ENCODE measurements at regions not wholly inside any gene's neighbourhood (a gene's known extent, or its start where the extent isn't known, plus 50 kb on each side); places are given as distances from the start of the nearest gene placed in this dataset.

DNA sequence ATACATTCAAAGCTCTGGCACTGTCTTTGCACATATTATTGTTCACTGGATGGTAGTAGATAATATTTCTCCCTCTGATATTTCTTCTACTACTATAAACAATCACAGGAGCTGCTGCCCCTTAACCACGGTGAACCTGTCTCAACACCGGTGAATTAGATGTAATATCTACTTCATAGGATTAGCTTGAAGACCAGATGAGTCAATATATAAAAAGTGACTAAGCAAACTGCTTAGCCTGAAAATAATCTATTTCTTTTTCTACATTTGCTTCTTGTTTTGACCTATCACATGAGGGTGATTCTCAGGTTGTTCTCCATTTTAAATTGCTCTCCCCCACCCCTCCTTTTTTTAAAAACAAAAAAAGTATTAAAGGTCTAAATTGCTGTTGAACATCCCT is 645.5 kb downstream of the ANKRD50 start:
- Histone ChIP-seq H3F3A (replicated peaks; ENCODE audit: insufficient read depth) (peaks cover 8% of the 10 kb centered on the region), H4K20me1 (ENCODE audit: insufficient read depth) (no peaks in the 10 kb centered on the region), H3K4me2 (no peak overlapping the region), H3K27ac (ENCODE audit: low read depth in 2 of 2, low read length in 1 of 2) (no peak overlapping the region), H3K9me3 (peaks cover 14% of the 10 kb centered on the region; the same call in 1 of the 2 replicates), H2AFZ (ENCODE audit: low read depth) (no peak overlapping the region), H3K9me2 (no peaks in the 10 kb centered on the region), H3K9ac (no peak overlapping the region), H3K4me1 (ENCODE audit: control insufficient read depth in 1 of 2, insufficient read depth in 2 of 2, low read depth in 1 of 2, low read length in 1 of 2) (no peaks in the 10 kb centered on the region), H3K4me3 (ENCODE audit: low read depth in 2 of 2, low read length in 1 of 2) (no peak overlapping the region), H3K36me3 (replicated peaks in 1 of 2; ENCODE audit: control insufficient read depth in 1 of 2, insufficient read depth in 2 of 2, low read length in 1 of 2) (no peaks in the 10 kb centered on the region), H3K79me2 (ENCODE audit: insufficient read depth) (no peaks in the 10 kb centered on the region), H3K27me3 (ENCODE audit: insufficient read depth) (no peaks in the 10 kb centered on the region)
- 84% methylated on average over 2 of the region's 2 CpGs for WGBS (ENCODE audit: low lambda C conversion rate)
- ChIA-PET CTCF (no interaction called here), POLR2A (no interaction called here)
- no peak for DNase-seq
- TF ChIP-seq NFIC (IDR thresholded peaks at IDR 0.05; ENCODE audit: borderline replicate concordance) (no peak), ELF1 (IDR thresholded peaks at IDR 0.05) (no peak), RCOR1 (IDR thresholded peaks at IDR 0.05; ENCODE audit: low read length) (no peak)
- TF ChIP-seq, protein P1, sequence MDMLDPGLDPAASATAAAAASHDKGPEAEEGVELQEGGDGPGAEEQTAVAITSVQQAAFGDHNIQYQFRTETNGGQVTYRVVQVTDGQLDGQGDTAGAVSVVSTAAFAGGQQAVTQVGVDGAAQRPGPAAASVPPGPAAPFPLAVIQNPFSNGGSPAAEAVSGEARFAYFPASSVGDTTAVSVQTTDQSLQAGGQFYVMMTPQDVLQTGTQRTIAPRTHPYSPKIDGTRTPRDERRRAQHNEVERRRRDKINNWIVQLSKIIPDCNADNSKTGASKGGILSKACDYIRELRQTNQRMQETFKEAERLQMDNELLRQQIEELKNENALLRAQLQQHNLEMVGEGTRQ (IDR thresholded peaks at IDR 0.05; ENCODE audit: borderline replicate concordance, low read depth, low read length): no peak

DNA sequence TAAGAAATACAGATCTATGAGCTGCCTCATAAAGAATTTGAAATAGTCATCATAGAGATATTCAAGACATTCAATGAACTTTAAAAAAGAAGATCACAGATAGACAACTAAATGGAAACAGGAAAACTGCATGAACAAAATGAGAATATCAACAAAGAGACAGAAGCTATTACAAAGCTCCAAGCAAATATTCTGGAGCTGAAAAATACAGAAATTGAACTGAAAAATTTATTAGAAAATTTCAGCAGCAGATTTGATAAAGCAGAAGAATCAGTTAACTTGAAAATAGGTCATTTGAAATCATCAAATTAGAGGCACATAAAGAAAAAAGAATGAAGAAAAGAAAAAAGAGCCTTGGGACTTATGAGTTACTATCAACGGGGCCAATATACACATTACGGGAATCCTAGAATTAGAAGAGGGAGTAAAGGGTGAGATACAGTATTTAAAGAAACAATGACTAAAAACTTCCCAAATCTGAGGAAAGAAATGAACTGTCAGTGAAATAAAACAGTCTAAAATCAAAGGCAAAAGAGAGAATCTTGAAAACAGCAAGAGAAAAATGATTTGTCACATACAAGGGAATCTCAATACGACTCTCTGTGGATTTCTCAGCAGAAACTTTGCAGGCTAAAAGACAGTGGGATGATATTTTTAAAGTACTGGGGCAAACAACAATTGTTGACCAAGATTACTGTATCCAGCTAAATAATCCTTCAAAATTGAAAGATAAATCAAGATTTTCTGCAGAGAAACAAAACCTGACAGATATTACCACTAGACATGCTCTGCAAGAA is 641.6 kb downstream of the ANKRD50 start:
- TF ChIP-seq GABPA (IDR thresholded peaks at IDR 0.05; ENCODE audit: low read depth) (no peak), JUND (IDR thresholded peaks at IDR 0.05) (no peak), RAD21 (IDR thresholded peaks at IDR 0.05; ENCODE audit: low read length) (no peak), TAF1 (IDR thresholded peaks at IDR 0.05; ENCODE audit: borderline replicate concordance, low read depth, low read length) (no peak), CHD2 (IDR thresholded peaks at IDR 0.05; ENCODE audit: low read length, partially characterized antibody) (no peak), MXI1 (IDR thresholded peaks at IDR 0.05; ENCODE audit: low read depth, low read length) (no peak), EZH2phosphoT487 (IDR thresholded peaks at IDR 0.05; ENCODE audit: borderline replicate concordance, low read depth) (no peak), FOXJ3 (CRISPR knock-in tag; IDR thresholded peaks at IDR 0.05) (no peak), EP300 (IDR thresholded peaks at IDR 0.05; ENCODE audit: borderline replicate concordance in 1 of 2, low read depth in 1 of 2, low read length in 1 of 2) (no peak), TCF12 (IDR thresholded peaks at IDR 0.05) (no peak), NRF1 (IDR thresholded peaks at IDR 0.05; ENCODE audit: low read depth, low read length) (no peak), RFX5 (IDR thresholded peaks at IDR 0.05; ENCODE audit: low read length) (no peak), SIN3A (IDR thresholded peaks at IDR 0.05; ENCODE audit: borderline replicate concordance, low read depth, low read length) (no peak), GATA2 (CRISPR knock-in tag; IDR thresholded peaks at IDR 0.05) (no peak), FOSL2 (IDR thresholded peaks at IDR 0.05; ENCODE audit: borderline replicate concordance, low read depth) (no peak)
- TF ChIP-seq, protein P2, sequence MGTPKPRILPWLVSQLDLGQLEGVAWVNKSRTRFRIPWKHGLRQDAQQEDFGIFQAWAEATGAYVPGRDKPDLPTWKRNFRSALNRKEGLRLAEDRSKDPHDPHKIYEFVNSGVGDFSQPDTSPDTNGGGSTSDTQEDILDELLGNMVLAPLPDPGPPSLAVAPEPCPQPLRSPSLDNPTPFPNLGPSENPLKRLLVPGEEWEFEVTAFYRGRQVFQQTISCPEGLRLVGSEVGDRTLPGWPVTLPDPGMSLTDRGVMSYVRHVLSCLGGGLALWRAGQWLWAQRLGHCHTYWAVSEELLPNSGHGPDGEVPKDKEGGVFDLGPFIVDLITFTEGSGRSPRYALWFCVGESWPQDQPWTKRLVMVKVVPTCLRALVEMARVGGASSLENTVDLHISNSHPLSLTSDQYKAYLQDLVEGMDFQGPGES (IDR thresholded peaks at IDR 0.05; ENCODE audit: low read depth, low read length): no peak
- TF ChIP-seq, protein P3, sequence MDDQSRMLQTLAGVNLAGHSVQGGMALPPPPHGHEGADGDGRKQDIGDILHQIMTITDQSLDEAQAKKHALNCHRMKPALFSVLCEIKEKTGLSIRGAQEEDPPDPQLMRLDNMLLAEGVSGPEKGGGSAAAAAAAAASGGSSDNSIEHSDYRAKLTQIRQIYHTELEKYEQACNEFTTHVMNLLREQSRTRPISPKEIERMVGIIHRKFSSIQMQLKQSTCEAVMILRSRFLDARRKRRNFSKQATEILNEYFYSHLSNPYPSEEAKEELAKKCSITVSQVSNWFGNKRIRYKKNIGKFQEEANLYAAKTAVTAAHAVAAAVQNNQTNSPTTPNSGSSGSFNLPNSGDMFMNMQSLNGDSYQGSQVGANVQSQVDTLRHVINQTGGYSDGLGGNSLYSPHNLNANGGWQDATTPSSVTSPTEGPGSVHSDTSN (IDR thresholded peaks at IDR 0.05): no peak
- TF ChIP-seq, protein P4, sequence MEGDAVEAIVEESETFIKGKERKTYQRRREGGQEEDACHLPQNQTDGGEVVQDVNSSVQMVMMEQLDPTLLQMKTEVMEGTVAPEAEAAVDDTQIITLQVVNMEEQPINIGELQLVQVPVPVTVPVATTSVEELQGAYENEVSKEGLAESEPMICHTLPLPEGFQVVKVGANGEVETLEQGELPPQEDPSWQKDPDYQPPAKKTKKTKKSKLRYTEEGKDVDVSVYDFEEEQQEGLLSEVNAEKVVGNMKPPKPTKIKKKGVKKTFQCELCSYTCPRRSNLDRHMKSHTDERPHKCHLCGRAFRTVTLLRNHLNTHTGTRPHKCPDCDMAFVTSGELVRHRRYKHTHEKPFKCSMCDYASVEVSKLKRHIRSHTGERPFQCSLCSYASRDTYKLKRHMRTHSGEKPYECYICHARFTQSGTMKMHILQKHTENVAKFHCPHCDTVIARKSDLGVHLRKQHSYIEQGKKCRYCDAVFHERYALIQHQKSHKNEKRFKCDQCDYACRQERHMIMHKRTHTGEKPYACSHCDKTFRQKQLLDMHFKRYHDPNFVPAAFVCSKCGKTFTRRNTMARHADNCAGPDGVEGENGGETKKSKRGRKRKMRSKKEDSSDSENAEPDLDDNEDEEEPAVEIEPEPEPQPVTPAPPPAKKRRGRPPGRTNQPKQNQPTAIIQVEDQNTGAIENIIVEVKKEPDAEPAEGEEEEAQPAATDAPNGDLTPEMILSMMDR (IDR thresholded peaks at IDR 0.05): no peak
- TF ChIP-seq, protein P5, sequence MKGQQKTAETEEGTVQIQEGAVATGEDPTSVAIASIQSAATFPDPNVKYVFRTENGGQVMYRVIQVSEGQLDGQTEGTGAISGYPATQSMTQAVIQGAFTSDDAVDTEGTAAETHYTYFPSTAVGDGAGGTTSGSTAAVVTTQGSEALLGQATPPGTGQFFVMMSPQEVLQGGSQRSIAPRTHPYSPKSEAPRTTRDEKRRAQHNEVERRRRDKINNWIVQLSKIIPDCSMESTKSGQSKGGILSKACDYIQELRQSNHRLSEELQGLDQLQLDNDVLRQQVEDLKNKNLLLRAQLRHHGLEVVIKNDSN (IDR thresholded peaks at IDR 0.05; ENCODE audit: borderline replicate concordance, low read depth): no peak
- 79% methylated on average over 3 of the region's 3 CpGs for WGBS (ENCODE audit: low lambda C conversion rate)
- ChIA-PET CTCF (no interaction called here), POLR2A (no interaction called here)
- Histone ChIP-seq H2AFZ (ENCODE audit: low read depth) (no peak overlapping the region), H3K27me3 (ENCODE audit: insufficient read depth) (no peaks in the 10 kb centered on the region), H3K4me2 (no peak overlapping the region), H3K79me2 (ENCODE audit: insufficient read depth) (no peaks in the 10 kb centered on the region), H3K9me2 (no peaks in the 10 kb centered on the region), H3K9me3 (peaks cover 14% of the 10 kb centered on the region; the same call in 1 of the 2 replicates), H3K9ac (no peak overlapping the region), H3F3A (replicated peaks; ENCODE audit: insufficient read depth) (peaks cover 8% of the 10 kb centered on the region), H3K4me3 (ENCODE audit: low read depth in 2 of 2, low read length in 1 of 2) (no peak overlapping the region), H3K36me3 (replicated peaks in 1 of 2; ENCODE audit: control insufficient read depth in 1 of 2, insufficient read depth in 2 of 2, low read length in 1 of 2) (no peaks in the 10 kb centered on the region), H3K27ac (ENCODE audit: low read depth in 2 of 2, low read length in 1 of 2) (no peak overlapping the region), H4K20me1 (ENCODE audit: insufficient read depth) (no peaks in the 10 kb centered on the region), H3K4me1 (ENCODE audit: control insufficient read depth in 1 of 2, insufficient read depth in 2 of 2, low read depth in 1 of 2, low read length in 1 of 2) (no peaks in the 10 kb centered on the region)
- DNase-seq: no peak

Measured in SK-N-SH (cell line).